H1 (cell line): ENCODE measurements at regions not wholly inside any gene's neighbourhood (a gene's known extent, or its start where the extent isn't known, plus 50 kb on each side); places are given as distances from the start of the nearest gene placed in this dataset.

Experiments
- BCL11A ChIP-seq, 2 experiments: IDR thresholded peaks; one replicate each; pipeline ENCODE4 v1.6.1; 2011; ENCODE audit warnings: low read depth in 2 of 2, low read length in 2 of 2, mild to moderate bottlenecking in 2 of 2
- JUND ChIP-seq: IDR thresholded peaks from 2 replicates; pipeline ENCODE4 v1.6.1; 2011; ENCODE audit warnings: mild to moderate bottlenecking, improper control_type of control experiment, low read length
- RBBP5 ChIP-seq: IDR thresholded peaks from 2 replicates; pipeline ENCODE4 v1.7.1; 2012; ENCODE audit warnings: low read depth, mild to moderate bottlenecking, inconsistent platforms, low read length, moderate library complexity, borderline replicate concordance
- SAP30 ChIP-seq: fragments of 300-600 bp; sonication (generic); IDR thresholded peaks from 2 replicates; pipeline ENCODE4 v1.7.1; 2012; ENCODE audit warnings: low read length, moderate library complexity, mild to moderate bottlenecking, inconsistent platforms; ENCODE audit not compliant: insufficient read depth, insufficient replicate concordance
- SIRT6 ChIP-seq: IDR thresholded peaks from one replicate; pipeline ENCODE4 v1.7.1; 2012; ENCODE audit warnings: low read length, inconsistent platforms
- ZNF274 ChIP-seq: IDR thresholded peaks from 2 replicates; pipeline ENCODE4 v1.7.0; 2012; ENCODE audit warnings: low read length, borderline replicate concordance; ENCODE audit errors: extremely low read depth

GRCh38 chr6:9428421-9429172 is 986.3 kb downstream of the TFAP2A start (continued):
- TF ChIP-seq SIRT6 (no peak), BCL11A (IDR thresholded peaks at IDR 0.05; ENCODE audit: low read depth in 2 of 2, low read length in 2 of 2) (no peak), SAP30 (no peak), RBBP5 (no peak), ZNF274 (no peak), JUND (no peak)
